HL-60/S4 treated with retinoic acid at 250 ng/mL for 4 days and 3 days (cell line): ENCODE measurements at regions not wholly inside any gene's neighbourhood (a gene's known extent, or its start where the extent isn't known, plus 50 kb on each side); places are given as distances from the start of the nearest gene placed in this dataset.
"Not testable (repeated sequence)": the region's sequence is repeated elsewhere in the genome, so short reads cannot be mapped to it uniquely, and the experiment has no call there.

Source experiments
- in situ Hi-C: fragments of 300-500 bp; cut with MboI; formaldehyde crosslinking; loops from 2 replicates; pipeline ENCODE4 v1.7.0; 2022; ENCODE audit warnings: low sequenced_read_pairs

GRCh38 chr19:33866696-33867095 is 70.0 kb downstream of the KCTD15 start:
- in situ Hi-C loops, result no loop called here

- in situ Hi-C loops, result no loop called here
Observed at GRCh38 chr19:33868076-33868735, 71.5 kb downstream of the KCTD15 start.

DNA sequence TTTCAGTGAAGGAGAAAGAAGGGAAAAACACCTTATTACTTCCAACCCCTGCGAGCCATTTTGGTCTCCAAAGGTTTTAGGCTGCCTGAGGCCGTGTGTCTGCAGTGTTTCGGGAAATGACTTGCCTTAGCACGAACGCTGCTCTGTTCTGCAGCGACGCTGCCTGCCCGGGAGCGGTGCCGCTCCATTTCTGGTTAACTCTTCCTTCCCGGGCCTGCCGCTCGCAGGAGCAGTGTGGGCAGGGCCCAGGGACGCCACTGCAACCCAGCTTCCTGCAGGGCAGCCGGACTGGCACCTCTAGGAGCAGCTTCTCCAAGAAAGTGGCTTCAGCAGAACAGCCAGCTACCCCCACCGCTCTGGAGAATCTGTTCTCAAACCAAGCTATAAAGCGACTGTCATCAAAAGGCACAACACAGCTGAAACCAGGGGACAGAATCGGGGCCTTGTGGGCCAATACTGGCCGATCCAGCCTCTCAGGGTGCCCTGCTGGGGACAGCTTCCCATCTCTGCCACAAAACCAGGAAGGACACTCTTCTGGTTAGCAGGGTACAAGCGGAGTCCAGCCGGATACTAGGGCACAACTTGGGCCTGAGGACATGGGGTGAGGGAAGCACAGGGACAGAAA is 72.2 kb downstream of the KCTD15 start:
- in situ Hi-C loops, result no loop called here

DNA sequence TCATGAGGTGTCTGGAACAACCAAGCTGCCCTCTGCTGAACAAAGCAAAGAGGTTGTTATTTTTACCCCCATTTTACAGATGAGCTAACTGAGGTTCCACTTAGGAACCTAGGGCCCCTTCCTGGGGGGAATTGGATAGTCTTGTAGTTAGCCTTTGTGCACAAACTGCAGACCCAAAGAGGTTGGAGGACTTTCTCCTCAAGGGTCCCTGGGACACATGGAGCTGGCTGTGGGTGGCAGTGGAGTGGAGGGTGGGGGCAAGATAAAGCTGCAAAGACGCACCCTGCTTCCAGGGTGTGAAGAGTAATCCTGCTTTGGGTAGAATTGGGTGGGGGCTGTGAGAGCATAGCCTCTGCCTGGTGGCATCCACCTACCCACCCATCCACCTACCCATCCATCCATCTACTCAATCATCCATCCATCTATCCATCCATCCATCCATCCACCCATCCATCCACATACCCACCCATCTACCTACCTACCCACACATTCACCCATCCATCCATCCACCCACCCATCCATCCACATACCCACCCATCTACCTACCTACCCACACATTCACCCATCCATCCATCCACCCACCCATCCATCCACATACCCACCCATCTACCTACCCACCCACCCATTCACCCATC is 73.7 kb downstream of the KCTD15 start:
- in situ Hi-C loops, result not testable (repeated sequence)

- in situ Hi-C loops, result no loop called here
Observed at GRCh38 chr19:33871605-33872004, 74.9 kb downstream of the KCTD15 start.

DNA sequence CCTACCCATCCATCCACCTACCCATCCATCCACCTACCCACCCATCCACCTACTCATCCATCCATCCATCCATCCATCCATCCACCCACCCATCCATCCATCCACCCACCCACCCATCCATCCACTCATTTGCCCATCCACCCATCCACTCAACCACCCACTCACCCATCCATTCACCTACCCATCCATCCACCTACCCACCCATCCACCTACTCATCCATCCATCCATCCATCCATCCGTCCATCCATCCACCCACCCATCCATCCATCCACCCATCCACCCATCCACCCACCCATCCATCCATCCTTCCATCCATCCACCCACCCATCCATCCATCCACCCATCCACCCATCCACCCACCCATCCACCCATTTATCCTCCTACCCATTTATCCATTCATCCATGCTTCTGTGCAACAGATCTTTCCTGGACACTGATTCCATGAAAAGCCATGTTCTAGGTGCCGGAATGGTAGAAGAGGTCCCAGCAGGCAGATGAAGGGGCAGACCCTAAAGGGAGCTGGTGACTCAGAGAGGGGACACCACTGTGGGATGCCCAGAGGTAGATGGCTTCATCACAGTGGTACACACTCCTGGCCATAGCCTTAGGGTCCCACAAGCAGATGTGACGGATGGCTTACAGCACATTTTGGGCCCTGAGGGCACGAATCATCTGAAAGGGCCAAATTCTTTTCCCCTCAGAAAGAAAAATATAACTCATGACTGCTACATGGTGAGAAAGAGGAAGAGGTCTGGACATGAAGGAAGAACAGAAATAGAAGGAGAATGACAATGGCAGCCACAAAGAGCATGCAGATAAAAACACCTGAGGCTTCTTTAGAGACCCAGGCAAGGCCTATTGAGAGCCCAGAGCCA is 76.0 kb downstream of the KCTD15 start:
- in situ Hi-C loops, result no loop called here

GRCh38 chr19:33875071-33875470 is 78.4 kb downstream of the KCTD15 start:
- in situ Hi-C loops, result no loop called here

DNA sequence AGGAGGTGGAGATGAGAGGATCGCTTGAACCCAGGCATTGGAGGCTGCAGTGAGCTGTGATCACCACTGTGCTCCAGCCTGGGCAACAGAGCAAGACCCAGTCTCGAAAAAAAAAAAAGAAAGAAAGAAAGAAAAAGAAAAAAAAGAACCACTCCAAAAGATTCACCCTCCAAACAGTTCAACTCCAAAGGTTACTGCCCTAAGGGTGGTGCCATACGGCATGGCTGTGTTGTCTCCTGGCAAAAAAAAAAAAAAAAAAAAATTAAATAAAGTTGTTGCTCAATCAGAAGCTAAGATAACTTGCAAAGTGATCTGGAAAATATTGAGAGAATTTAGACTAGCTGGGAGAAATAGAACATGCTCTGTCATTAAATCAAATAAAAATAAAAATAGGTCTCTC is 79.5 kb downstream of the KCTD15 start:
- in situ Hi-C loops, result no loop called here

DNA sequence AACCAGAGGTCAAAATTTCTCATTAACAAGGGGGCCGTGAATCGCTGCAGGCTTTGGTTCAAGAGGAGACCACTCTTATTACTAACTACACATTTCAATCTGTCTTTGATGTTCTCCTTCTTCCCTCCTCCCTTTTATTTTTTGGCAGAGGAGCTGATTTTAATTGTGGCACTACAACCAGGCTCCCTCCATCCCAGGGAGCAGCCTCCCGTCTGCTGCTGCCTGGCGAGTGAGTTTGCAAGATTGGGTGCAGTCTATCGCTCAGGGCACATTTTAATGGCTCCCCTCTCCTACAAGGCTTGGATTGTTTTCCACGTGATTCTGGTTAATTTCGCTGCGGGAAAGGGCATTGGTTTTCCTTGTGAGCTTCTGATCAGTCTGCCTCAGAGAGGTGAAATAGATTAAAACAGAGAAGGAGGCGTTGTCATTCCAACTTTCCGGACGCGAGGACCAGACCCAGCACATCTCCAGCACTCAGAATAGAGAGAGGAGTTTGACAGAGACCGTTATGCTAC is 81.4 kb downstream of the KCTD15 start:
- in situ Hi-C loops, result no loop called here

GRCh38 chr19:33878910-33879810 is 82.5 kb downstream of the KCTD15 start:
- in situ Hi-C loops, result no loop called here

DNA sequence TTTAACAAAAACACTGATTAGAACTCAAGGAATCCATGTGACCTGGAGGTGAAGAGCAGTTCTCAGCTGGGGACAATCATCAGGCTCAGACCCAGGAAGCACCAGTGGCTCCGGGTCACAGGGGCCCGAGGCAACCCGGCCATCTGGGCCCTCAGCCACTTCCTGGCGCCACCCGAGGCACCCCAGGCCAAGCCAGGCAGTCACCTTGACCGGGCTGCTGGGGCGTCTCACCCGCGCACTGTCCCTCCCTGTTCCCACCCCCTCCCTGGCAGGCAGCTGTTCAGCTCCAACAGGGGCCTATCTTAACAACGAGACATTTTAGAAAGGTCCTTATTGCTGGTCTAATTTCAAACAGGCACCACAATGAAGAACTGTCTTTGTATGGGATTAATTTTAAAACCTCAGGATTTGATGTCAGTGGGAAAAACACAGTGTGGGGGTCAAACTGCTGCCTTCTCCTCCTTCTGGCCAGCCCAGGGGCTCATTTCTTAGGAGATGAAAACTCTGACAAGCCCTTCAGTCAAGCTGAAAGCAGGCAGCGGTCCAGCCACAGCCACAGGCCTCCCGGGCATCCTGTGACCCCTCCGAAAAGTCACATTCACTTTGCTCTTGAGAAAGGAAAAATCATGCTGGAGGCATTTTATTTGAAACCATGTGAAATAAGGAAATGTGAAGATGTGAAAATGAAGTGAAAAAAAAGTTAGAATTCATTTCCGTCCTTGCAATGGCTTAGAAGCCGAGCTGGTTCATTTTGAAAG is 83.3 kb downstream of the KCTD15 start:
- in situ Hi-C loops, result no loop called here

- in situ Hi-C loops, result no loop called here
Observed at GRCh38 chr19:33883859-33884519, 87.3 kb downstream of the KCTD15 start.

- in situ Hi-C loops, result no loop called here
Observed at GRCh38 chr19:33885236-33885635, 88.6 kb downstream of the KCTD15 start.

GRCh38 chr19:33887891-33888290 is 91.2 kb downstream of the KCTD15 start:
- in situ Hi-C loops, result no loop called here

DNA sequence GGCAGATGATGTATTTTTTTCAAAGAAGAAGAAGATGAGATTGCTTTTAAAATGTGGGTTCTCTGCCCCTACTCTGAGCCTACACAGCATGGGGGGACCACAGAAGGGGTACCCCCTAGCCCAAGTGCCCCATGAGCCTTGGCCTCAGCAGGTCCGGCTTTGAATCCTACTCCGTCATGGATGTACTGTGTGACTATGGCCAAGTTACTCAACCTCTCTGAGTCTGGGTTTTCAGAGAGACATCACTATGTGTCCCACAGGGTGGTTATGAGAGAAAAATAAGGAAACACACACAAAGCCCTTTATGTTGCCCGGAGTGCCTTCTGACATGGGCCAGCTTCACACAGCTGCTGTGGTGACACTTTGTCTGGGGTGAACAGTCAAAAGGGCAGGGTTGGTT is 92.0 kb downstream of the KCTD15 start:
- in situ Hi-C loops, result no loop called here

GRCh38 chr19:33890569-33890968 is 93.9 kb downstream of the KCTD15 start:
- in situ Hi-C loops, result no loop called here

GRCh38 chr19:33891773-33892172 is 95.1 kb downstream of the KCTD15 start:
- in situ Hi-C loops, result no loop called here

DNA sequence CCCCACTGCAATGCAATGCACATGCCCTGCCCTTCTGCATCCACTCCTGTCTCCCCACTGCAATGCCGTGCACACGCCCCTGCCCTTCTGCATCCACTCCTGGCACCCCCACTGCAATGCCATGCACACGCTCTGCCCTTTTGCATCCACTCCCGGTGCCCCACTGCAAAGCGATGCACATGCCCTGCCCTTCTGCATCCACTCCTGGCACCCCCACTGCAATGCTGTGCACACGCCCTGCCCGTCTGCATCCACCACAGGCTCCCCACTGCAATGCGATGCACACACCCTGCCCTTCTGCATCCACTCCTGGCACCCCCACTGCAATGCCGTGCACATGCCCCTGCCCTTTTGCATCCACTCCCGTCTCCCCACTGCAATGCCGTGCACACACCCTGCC is 98.1 kb downstream of the KCTD15 start:
- in situ Hi-C loops, result no loop called here

- in situ Hi-C loops, result no loop called here
Observed at GRCh38 chr19:33895366-33895765, 98.7 kb downstream of the KCTD15 start.
